ENCODE measurements at regions not wholly inside any gene's neighbourhood (a gene's known extent, or its start where the extent isn't known, plus 50 kb on each side); places are given as distances from the start of the nearest gene placed in this dataset.

DNA sequence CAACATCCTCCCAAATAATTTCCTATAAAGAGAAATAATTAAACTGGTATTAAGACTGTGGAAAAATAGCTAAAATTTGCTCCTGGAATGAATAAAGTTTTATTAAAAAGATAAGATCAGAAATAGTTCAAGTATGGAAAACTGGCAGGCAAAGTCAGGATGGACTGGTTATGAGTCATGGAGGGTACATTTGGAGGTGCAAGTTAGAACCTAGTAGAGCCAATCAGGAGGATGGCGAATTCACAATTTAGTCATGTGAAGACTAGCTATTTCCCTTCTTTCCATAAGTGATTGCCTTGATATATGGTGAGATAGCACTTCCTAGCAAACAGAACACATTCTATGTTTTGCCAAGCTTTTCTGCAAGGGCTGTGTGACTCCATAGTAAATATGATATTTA, 1303.5 kb downstream of the EFNA5 start:
- TF ChIP-seq, protein P1, sequence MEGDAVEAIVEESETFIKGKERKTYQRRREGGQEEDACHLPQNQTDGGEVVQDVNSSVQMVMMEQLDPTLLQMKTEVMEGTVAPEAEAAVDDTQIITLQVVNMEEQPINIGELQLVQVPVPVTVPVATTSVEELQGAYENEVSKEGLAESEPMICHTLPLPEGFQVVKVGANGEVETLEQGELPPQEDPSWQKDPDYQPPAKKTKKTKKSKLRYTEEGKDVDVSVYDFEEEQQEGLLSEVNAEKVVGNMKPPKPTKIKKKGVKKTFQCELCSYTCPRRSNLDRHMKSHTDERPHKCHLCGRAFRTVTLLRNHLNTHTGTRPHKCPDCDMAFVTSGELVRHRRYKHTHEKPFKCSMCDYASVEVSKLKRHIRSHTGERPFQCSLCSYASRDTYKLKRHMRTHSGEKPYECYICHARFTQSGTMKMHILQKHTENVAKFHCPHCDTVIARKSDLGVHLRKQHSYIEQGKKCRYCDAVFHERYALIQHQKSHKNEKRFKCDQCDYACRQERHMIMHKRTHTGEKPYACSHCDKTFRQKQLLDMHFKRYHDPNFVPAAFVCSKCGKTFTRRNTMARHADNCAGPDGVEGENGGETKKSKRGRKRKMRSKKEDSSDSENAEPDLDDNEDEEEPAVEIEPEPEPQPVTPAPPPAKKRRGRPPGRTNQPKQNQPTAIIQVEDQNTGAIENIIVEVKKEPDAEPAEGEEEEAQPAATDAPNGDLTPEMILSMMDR (IDR thresholded peaks at IDR 0.05; ENCODE audit: poor library complexity): no peak
- TF ChIP-seq EZH2 (IDR thresholded peaks at IDR 0.05; ENCODE audit: borderline replicate concordance): no peak
- no peak for TF ChIP-seq EZH2phosphoT487 (IDR thresholded peaks at IDR 0.05; ENCODE audit: low read depth, severe bottlenecking, unreplicated experiment)
